ENCODE measurements at regions not wholly inside any gene's neighbourhood (a gene's known extent, or its start where the extent isn't known, plus 50 kb on each side); places are given as distances from the start of the nearest gene placed in this dataset.

- Histone ChIP-seq H3K27ac (no peak overlapping the region), H3K36me3 (no peaks in the 10 kb centered on the region), H3K4me1 (no peaks in the 10 kb centered on the region), H3K27me3 (no peaks in the 10 kb centered on the region), H3K4me3 (no peak overlapping the region), H3K9me3 (no peaks in the 10 kb centered on the region)
- TF ChIP-seq POLR2AphosphoS5 (IDR thresholded peaks at IDR 0.05) = no peak
- no peak for TF ChIP-seq EP300 (IDR thresholded peaks at IDR 0.05)
- TF ChIP-seq CTCF (IDR thresholded peaks at IDR 0.05) = no peak
- TF ChIP-seq POLR2A (IDR thresholded peaks at IDR 0.05) = no peak
- DNase-seq (ENCODE audit: low spot score in 2 of 2) = no peak
- WGBS = 90% methylated on average over 7 of the region's 7 CpGs
Measured at GRCh38 chr4:184294606-184295133, 77.0 kb upstream of the ENPP6 start.

- WGBS = 68% methylated on average over 6 of the region's 6 CpGs
- Histone ChIP-seq H3K4me1 (peaks cover 7% of the 10 kb centered on the region), H3K9me3 (no peaks in the 10 kb centered on the region), H3K4me3 (no peak overlapping the region), H3K36me3 (no peaks in the 10 kb centered on the region), H3K27ac (no peak overlapping the region), H3K27me3 (no peaks in the 10 kb centered on the region)
- DNase-seq (ENCODE audit: low spot score in 2 of 2) = no peak
- TF ChIP-seq POLR2AphosphoS5 (IDR thresholded peaks at IDR 0.05) (no peak), POLR2A (IDR thresholded peaks at IDR 0.05) (no peak), CTCF (IDR thresholded peaks at IDR 0.05) (no peak), EP300 (IDR thresholded peaks at IDR 0.05) (no peak)
Measured at GRCh38 chr4:184293552-184293951, 75.9 kb upstream of the ENPP6 start.

GRCh38 chr4:184292877-184293276, 75.2 kb upstream of the ENPP6 start:
- no peak for TF ChIP-seq CTCF (IDR thresholded peaks at IDR 0.05)
- TF ChIP-seq EP300 (IDR thresholded peaks at IDR 0.05) = no peak
- no peak for TF ChIP-seq POLR2AphosphoS5 (IDR thresholded peaks at IDR 0.05)
- TF ChIP-seq POLR2A (IDR thresholded peaks at IDR 0.05) = no peak
- H3K4me1 ChIP-seq = peaks cover 14% of the 10 kb centered on the region
- H3K36me3 ChIP-seq = no peaks in the 10 kb centered on the region
- DNase-seq (ENCODE audit: low spot score in 2 of 2) = no peak
- WGBS = 73% methylated on average over 3 of the region's 3 CpGs
- no peaks in the 10 kb centered on the region for H3K9me3 ChIP-seq
- H3K27ac ChIP-seq = no peak overlapping the region
- H3K4me3 ChIP-seq = no peak overlapping the region
- H3K27me3 ChIP-seq = no peaks in the 10 kb centered on the region

GRCh38 chr4:184292465-184292867, 74.8 kb upstream of the ENPP6 start:
- Histone ChIP-seq H3K4me3 (no peak overlapping the region), H3K9me3 (no peaks in the 10 kb centered on the region), H3K27ac (no peak overlapping the region), H3K4me1 (peaks cover 18% of the 10 kb centered on the region), H3K36me3 (no peaks in the 10 kb centered on the region), H3K27me3 (no peaks in the 10 kb centered on the region)
- WGBS = 94% methylated on average over 3 of the region's 3 CpGs
- DNase-seq (ENCODE audit: low spot score in 2 of 2) = no peak
- TF ChIP-seq EP300 (IDR thresholded peaks at IDR 0.05) (no peak), POLR2A (IDR thresholded peaks at IDR 0.05) (no peak), POLR2AphosphoS5 (IDR thresholded peaks at IDR 0.05) (no peak), CTCF (IDR thresholded peaks at IDR 0.05) (no peak)

- TF ChIP-seq POLR2A (IDR thresholded peaks at IDR 0.05) (no peak), EP300 (IDR thresholded peaks at IDR 0.05) (no peak), POLR2AphosphoS5 (IDR thresholded peaks at IDR 0.05) (no peak), CTCF (IDR thresholded peaks at IDR 0.05) (no peak)
- WGBS = 74% methylated on average over 3 of the region's 3 CpGs
- H3K27ac ChIP-seq = peak overlapping the region; percentile 39
- no peak overlapping the region for H3K4me3 ChIP-seq
- no peaks in the 10 kb centered on the region for H3K27me3 ChIP-seq
- no peaks in the 10 kb centered on the region for H3K36me3 ChIP-seq
- peaks cover 27% of the 10 kb centered on the region for H3K4me1 ChIP-seq
- no peaks in the 10 kb centered on the region for H3K9me3 ChIP-seq
- no peak for DNase-seq (ENCODE audit: low spot score in 2 of 2)
Measured at GRCh38 chr4:184289179-184289535, 71.5 kb upstream of the ENPP6 start.

Data from suprapubic skin (tissue), 4 donors.